PFSK-1 (cell line): ENCODE measurements at regions not wholly inside any gene's neighbourhood (a gene's known extent, or its start where the extent isn't known, plus 50 kb on each side); places are given as distances from the start of the nearest gene placed in this dataset.

Source experiments
- FOXP2 ChIP-seq: optimal IDR thresholded peaks from 2 replicates; pipeline ENCODE3; 2011; ENCODE audit warnings: borderline replicate concordance, control low read depth, inconsistent platforms; ENCODE audit not compliant: insufficient read depth; ENCODE audit errors: extremely low read length, extremely low read depth
- POLR2AphosphoS5 ChIP-seq: IDR thresholded peaks from 2 replicates; pipeline ENCODE4 v1.6.1; 2012; ENCODE audit warnings: low read depth, mild to moderate bottlenecking, control low read depth, low read length, moderate library complexity
- REST ChIP-seq, 2 experiments: IDR thresholded peaks; 2 replicates each; pipeline versions ENCODE4 v1.6.1 to v1.8.0; 2011 to 2012; ENCODE audit warnings: low read depth in 2 of 2, low read length in 2 of 2, control low read depth in 1 of 2, inconsistent platforms in 1 of 2, mild to moderate bottlenecking in 1 of 2, moderate library complexity in 1 of 2; ENCODE audit not compliant: insufficient read depth in 1 of 2
- SIN3A ChIP-seq: IDR thresholded peaks from 2 replicates; pipeline ENCODE4 v1.6.1; 2012; ENCODE audit warnings: mild to moderate bottlenecking, low read length, moderate library complexity, borderline replicate concordance; ENCODE audit not compliant: insufficient read depth
- TAF1 ChIP-seq: IDR thresholded peaks from 2 replicates; pipeline ENCODE4 v1.6.1; 2012; ENCODE audit warnings: low read length, control low read depth, borderline replicate concordance; ENCODE audit not compliant: insufficient read depth

- no peak for TF ChIP-seq FOXP2
- TF ChIP-seq SIN3A = no peak
- TF ChIP-seq POLR2AphosphoS5 = no peak
- TF ChIP-seq TAF1 = no peak
- TF ChIP-seq REST (IDR thresholded peaks at IDR 0.05; ENCODE audit: insufficient read depth in 1 of 2, low read depth in 2 of 2, low read length in 2 of 2) = no peak
Observed at GRCh38 chr12:19689801-19690472, 250.6 kb downstream of the AEBP2 start.

- TF ChIP-seq FOXP2 (no peak), POLR2AphosphoS5 (no peak), SIN3A (no peak), REST (IDR thresholded peaks at IDR 0.05; ENCODE audit: insufficient read depth in 1 of 2, low read depth in 2 of 2, low read length in 2 of 2) (no peak), TAF1 (no peak)
Observed at GRCh38 chr12:19692091-19692490, 252.8 kb downstream of the AEBP2 start.

GRCh38 chr12:19692566-19692965 lies 253.3 kb downstream of the AEBP2 start:
- no peak for TF ChIP-seq REST (IDR thresholded peaks at IDR 0.05; ENCODE audit: insufficient read depth in 1 of 2, low read depth in 2 of 2, low read length in 2 of 2)
- no peak for TF ChIP-seq POLR2AphosphoS5
- TF ChIP-seq TAF1 = no peak
- no peak for TF ChIP-seq SIN3A
- TF ChIP-seq FOXP2 = no peak

GRCh38 chr12:19694627-19695026 lies 255.3 kb downstream of the AEBP2 start:
- TF ChIP-seq FOXP2 = no peak
- TF ChIP-seq SIN3A = no peak
- TF ChIP-seq TAF1 = no peak
- no peak for TF ChIP-seq REST (IDR thresholded peaks at IDR 0.05; ENCODE audit: insufficient read depth in 1 of 2, low read depth in 2 of 2, low read length in 2 of 2)
- TF ChIP-seq POLR2AphosphoS5 = no peak

GRCh38 chr12:19695244-19696098 lies 256.2 kb downstream of the AEBP2 start:
- TF ChIP-seq SIN3A = no peak
- no peak for TF ChIP-seq FOXP2
- TF ChIP-seq REST (IDR thresholded peaks at IDR 0.05; ENCODE audit: insufficient read depth in 1 of 2, low read depth in 2 of 2, low read length in 2 of 2) = no peak
- TF ChIP-seq POLR2AphosphoS5 = no peak
- no peak for TF ChIP-seq TAF1
